Activated CD4-positive, CD25-positive, alpha-beta regulatory T cell treated with anti-CD3 and anti-CD28 coated beads, Interleukin-2, amount 50 U/mL, for 72 hours (primary cell): ENCODE measurements at regions not wholly inside any gene's neighbourhood (a gene's known extent, or its start where the extent isn't known, plus 50 kb on each side); places are given as distances from the start of the nearest gene placed in this dataset.
"Not testable (repeated sequence)": the region's sequence is repeated elsewhere in the genome, so short reads cannot be mapped to it uniquely, and the experiment has no call there.

ENCODE experiments used
- DNase-seq: peaks from one replicate; pipeline ENCODE4 v3.0.0; 2021

DNA sequence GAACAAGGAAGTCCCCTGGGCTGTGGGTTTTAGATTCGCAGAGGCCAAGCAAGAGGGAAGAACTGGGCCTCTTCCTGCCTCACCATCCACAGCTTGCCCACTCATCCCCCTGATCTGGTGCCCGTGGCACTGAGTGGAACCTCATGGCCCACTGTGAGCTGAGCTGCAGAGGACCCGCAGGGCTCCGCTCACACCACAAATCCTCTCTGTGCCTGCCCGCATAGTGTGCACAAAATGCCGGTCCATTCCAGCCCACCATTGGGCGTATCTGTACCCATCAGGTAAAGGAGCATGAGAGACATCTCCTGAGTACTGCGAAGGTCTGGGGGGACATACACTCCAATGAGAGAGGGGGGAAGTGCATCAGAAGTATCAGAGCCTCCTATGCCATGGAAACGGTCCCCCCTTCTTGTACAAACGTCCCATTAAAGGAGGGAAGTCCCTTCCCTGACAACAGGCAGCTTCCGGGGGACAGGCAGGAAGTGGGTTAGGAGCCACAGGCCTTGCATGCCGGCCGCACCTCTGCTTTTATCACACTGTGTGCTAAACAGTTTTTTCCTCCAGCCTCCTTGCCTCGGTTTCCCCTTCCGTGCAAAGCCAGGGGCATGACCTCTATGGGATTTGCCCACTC lies 309.4 kb upstream of the DIO3 start:
- DNase-seq: no peak

DNA sequence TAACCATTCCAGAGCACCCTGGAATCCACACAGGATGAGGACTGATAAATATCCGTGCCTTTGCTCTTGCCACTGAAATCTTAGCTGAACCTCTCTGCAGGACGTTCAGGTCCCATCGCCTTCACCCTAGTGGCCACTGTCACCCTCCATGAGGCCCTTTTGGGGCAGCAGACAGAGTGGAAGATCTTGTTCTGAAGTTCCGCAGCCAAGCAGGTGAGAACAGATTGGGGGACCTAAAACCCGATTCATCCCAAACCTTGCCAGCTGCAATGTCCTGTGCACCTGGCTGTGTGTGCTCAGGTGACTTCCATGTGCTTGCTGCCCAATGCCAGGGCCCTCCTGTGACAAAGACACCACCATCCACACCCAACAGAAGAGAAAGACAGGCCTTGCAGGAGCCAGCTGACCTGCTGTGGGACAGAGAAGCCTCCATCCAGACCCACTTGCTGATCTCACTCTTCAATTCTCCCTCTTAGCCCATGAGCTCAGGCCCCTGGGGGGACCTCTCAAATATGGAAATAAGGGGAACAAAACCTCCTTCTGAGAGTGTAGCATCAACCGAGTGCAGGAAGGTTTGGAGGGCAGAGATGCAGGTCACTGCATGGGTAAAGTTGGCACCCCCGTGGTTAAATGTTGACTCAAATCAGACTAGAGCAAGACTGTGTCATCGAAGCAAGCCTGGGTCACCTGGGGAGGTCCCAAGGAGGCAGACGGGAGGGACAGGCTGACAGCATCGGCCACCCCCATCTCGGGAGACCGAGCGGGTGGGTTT lies 308.7 kb upstream of the DIO3 start:
- DNase-seq: no peak

DNA sequence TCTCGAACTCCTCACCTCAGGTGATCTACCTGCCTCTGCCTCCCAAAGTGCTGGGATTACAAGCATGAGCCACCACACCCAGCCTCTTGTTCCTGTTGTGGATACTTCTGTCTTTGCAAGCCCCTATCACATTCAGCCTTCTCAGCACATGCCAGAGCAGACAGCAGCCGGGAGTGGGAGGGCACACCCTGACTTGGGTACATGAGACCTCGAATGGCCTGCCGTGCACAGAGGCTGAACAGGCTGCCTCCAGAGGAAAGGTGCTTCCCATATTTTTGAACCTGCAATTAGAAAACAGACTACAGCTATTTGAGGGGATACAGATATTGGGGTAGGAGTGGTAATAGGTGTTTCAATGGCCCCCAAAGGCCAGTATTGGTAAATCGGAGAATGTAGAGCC lies 307.3 kb upstream of the DIO3 start:
- no peak for DNase-seq

DNA sequence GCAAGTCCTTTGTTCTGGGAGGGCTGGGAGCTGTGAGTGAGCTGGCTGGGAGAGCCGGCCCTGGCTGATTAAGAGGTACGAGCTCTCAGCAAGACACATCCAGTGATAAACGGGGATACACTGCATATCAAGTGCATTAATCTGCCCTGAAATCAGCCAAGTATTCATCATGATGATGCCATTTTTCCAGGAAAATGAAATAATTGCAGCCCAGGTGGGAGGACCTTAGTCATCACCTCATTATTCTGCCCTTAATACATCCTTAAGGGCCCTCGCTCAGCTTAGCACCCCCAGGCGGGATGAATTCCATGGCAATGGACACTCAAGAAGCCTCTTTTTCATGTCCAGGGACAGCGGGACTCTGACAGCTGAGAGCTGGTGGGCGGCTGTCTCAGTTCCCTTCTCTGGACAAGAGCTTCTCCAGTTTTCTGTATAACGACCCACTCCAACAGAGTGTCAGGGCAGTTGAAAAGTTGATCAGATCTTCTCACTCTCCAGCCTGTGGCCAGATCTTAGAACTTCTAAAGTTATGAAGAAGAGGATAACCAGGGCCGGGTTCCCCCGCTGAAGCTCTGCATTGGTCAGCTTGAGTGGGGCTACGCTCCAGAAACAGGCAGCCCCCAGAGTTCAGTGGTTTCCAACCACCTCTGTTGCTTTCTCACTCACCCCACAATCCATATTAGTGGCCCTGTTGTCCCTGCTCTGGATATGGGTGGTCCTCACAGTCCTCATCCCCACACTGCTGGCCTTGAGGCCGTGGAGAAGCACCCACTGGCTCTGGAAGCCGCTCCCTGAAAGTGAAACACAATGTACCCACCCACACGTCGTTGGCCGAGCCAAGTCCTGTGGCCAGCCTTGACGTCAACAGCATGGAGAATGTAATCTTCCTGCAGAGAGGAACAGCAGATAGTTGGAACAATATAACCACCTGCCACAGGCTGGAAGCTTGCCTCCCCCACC lies 306.2 kb upstream of the DIO3 start:
- no peak for DNase-seq

DNA sequence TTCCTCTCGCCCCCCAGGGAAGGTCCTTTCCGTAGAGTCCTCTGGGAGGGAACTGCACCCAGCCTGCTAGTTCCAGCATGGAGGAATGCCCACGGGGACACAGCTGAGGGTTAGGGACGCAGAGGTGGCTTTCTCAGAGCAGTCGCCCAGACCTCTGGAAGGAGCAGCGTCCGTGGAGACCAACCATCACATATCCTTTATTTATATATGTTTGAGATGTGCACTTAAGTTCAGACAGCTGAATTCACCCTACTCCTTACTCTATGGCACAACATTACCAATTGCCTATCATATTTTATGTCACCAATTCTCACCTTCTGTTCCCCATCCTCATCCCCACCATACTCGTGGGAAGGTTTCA lies 305.6 kb upstream of the DIO3 start:
- DNase-seq: no peak

DNA sequence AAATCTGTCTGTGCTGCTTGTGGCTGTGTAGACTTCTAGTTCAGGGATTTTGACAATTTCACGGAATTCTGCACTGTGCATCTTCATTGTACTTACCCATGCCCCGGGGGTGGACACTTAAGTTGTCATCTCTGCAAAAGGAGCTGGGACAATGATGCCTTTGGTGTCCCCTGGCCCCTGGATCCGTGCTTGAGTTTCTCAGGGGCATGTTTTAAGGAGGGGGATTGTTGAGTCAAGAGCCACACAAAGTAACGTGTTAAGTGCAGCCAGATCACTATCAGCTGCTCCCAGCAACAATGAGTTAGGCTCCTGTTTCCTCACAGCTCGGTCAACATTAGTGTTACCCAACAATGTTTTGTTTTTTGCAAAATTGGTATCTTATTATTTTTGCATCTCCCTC lies 305.0 kb upstream of the DIO3 start:
- DNase-seq: no peak

DNA sequence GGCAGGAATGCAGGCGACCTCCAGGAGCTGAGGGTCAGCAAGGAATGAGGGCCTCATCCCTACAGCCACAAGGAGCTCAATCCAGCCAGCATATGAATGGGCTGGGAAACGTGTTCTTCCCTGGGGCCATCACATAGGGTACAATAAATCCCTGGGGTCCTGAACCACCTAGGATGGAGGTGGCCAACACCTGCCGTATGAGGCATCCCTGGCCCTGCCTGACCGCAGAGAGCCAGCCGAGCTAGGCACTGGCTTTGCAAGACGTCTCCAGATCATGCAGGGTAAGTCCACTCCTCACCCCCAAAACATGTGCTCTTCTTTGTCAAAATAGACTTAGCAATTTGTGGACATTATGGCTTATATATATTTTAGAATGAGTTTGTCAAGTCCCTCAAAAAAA lies 303.7 kb upstream of the DIO3 start:
- no peak for DNase-seq

DNA sequence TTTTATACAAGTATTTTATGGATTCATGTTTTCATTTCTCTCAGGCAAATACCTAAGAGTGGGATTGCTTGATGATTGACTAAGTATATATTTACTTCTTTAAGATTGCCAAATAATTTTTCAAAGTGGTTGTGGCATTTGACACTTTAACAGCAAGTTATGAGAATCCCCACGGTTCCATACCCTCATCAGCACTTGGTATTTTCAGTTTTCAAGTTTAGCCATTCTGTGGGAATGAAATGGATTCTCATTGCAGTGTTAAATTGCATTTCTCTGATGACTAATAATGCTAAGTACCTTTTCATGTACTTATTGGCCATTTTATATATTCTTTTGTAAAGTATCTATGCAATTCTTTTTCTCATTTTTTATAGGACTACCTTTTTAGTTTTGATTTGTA lies 301.5 kb upstream of the DIO3 start:
- DNase-seq: no peak

DNA sequence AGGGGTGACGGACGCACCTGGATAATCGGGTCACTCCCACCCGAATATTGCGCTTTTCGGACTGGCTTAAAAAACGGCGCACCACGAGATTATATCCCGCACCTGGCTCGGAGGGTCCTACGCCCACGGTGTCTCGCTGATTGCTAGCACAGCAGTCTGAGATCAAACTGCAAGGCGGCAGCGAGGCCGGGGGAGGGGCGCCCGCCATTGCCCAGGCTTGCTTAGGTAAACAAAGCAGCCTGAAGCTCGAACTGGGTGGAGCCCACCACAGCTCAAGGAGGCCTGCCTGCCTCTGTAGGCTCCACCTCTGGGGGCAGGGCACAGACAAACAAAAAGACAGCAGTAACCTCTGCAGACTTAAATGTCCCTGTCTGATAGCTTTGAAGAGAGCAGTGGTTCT lies 294.9 kb upstream of the DIO3 start:
- DNase-seq: not testable (repeated sequence)

DNA sequence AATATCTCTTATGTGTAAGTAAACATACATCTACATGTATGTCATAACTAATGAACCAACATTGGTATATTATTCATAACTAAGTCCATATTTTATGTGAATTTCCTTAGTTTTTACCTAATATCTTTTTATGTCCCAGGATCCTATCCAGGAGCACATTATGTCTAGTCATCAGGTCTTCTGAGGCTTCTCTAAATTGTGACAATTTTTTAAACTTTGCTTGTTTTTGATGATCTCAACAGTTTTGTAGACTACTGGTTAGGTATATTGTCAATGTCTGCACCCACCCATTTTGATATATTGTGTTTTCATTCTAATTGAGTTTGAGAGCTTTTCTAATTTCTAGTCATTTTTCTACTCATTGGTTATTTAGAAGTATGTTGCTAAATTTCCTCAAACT lies 288.2 kb upstream of the DIO3 start:
- no peak for DNase-seq

DNA sequence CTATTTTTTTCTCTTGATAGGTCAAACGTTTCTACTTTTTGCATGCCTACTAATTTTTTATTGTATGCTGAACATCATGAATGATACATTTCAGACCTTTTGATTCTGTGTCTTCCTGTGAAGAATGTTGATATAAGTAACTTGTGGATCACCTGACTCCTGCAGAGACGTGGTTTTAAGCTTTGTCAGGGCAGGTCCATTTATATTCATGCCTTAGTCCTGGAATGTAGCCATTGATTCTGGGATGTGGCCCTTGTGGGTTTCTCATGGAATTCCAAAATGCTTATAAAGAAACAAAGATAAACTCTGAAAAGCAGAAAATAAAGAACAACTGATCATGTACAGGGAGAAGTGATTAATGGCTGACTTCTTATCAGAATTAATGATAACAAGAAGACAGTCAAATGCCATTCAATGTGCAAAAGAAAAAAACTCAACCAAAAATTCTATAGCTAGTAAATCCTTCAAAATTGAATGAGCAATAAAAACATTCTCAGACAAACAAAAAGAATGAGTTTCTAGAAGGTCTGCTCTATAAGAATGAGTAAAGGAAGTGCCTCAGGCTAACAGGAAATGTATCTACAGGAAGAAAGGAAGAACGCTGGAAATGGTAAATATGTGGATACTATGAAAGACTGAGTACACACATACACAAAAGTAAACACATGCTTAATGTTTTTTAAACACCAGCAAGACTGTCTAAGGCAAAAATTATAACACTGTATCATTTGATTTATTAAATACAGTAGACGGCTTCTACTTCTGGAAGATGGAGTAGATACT lies 284.8 kb upstream of the DIO3 start:
- DNase-seq: no peak

DNA sequence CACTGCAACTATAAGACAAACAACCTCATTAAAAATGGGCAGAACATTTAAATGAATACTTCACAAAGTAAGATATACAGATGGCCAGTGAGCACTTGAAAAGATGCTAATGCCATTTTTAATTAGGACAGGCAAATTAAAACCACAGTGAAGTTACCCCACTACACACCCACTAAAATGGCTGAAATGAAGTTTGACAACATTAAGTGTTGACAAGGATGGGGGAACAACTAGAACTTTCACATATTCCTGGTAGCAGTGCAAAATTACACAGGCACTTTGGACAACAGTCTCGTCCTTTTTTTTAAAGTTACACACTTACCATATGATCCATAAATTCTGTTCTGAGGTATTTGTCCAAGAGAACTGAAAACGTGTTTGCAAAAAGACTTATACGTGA lies 278.9 kb upstream of the DIO3 start:
- no peak for DNase-seq

DNA sequence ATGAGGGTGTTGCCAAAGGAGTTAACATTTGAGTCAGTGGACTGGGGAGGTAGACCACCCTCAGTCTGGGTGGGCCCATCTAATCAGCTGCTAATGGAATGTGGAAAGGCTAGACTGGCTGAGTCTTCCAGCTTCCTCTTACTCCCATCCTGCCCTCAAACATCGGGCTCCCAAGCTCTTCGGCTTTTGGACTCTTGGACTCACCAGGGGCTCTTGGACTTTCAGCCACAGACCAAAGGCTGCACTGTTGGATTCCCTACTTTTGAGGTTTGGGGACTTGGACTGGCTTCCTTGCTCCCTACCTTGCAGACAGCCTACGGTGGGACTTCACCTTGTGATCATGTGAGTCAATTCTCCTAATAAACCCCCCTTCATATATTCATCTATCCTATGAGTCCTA lies 276.6 kb upstream of the DIO3 start:
- no peak for DNase-seq

DNA sequence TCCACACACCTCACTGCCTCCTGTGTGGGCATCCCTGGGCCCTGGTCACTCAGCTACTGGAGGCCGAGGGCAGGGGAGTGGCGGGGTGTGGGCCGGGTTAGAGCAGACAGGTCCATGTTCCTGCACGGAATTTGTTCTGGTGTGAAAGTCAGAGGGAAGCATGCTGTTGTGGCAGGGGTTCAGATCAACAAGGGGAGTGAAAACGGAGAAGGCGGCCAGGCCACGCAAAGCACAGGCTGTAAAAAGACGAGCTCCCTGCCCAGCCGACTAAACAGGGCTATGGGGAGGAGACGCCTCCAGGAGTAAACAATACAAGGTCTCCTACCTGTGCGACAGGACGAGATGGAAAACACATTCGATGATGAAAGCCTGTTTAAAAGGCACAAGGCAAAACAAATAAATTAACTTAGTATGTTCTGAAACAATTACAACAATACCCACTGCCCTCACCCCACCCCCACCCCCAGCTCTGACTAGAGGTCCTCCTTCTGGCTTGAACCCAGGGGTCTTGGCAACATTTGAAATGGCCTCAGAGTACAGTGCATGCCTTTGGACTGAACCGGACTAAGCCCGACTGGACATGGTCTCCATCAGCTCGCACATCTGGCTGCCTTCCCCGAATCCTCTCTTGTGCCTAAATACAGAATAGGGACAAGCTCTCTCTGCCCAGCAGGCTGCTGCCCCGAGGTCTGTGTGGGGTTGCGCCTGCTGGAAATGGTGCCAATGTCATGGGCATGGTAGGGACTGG lies 274.9 kb upstream of the DIO3 start:
- no peak for DNase-seq

DNA sequence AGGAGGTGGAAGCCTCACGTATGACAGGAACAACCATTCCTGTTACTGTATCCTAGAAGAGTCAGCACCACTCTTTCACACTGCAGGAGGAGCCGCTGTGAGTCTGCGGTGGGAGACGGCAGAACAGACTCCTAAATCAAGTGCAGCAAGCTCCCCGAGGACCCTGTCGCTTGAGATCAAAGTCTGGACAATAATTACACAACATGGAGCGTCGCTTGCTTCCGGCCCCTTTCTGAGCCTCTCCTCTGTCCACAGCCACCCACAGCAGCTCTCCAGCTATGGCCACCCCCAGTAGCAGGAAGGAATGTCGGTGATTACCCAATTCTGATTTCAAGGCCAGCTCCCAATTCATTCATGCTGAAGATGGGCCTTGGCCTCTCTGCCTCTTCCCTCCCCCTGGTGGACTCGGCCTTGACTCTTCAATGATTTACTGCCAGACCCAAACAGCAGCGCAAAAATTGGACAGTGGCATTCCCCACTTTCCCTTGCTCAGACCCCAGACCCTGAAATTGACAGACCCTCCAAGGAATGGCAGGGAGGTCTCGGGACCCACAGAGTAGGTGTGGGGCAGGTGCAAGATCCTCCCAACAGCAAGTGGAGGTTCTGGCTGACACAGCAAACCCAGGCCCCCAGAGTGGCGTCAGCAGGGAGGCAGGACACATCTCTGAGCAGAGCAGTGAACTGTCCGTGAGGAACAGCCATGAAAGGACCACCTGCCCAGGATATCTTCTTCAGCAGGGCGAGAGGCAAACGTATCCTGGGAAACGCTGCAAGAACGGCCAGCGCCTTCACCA lies 272.7 kb upstream of the DIO3 start:
- no peak for DNase-seq

DNA sequence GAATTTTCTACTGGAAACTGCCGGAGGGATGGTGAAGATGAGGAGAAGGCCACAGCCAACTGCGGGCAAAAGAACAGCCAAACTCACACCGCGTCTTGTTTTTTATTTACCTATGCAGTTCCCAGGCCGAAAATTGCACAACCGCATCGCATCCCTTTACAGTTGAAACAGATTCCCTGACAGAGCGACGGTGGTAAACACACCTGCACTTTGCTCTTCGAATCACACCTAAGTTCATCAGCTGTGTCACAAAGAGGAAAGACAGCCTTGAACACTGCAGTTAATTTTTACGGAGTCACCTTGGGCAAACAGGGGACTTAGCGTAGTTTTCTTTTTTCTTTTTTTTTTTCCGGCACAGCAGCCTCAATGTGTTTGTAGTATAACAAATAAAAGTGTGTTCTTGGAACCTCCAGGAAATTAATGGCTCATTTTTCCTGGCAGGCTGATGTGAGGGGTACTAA lies 272.0 kb upstream of the DIO3 start:
- no peak for DNase-seq

DNA sequence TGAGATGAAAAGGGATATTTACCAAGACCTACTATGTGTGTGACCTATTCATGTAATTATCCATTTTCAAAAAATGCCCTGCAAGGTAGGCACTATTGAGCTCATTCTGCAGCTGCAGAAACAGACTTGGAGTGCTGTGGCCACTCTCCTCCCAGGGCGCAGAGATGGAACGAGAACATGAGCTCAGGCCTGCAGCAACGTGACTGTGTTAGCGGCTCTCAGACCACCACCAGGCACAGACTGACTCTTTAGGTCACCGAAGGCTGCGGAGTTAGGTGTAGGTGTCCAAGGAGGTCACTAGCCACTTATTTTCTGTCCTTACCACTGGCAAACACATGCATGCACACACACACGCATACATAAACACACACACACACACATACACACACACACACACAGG lies 271.4 kb upstream of the DIO3 start:
- DNase-seq: no peak

DNA sequence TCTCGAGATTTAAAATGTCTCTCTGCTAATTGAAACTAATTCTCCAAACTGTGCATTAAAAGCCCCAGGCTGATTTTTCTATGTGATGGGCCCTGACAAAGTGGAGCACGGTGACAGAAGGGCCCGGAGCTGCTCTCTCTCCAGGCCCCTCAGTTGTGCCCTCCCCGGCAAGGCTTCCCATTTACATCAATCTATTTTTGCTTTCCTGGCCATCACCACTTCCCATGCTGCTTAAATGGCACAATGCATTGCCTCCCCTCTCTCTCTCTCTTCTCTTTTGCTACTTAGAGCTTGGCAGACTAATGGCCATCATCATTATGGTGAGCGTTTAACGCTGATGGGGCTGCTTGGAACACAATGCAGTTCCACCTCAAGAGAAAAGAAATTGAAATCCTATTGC lies 270.7 kb upstream of the DIO3 start:
- no peak for DNase-seq

DNA sequence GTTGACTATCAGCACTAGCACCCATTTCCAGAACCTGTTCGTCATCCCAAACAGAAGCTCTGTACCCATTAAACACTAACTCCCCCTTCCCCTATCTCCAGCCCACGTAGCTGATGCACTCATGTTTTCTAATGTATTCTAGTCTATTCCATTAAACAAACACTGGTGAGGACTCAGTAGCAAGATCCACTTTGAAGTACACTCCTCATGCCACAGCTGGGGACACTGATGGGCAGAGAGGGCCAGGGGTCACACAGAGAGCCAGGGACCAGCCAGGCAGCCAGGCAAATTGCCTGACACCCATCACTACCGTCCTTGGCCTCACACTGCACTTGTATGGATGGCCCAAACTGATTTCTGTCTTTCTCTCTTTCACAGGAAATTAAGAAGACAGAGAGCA lies 269.9 kb upstream of the DIO3 start:
- DNase-seq: no peak

DNA sequence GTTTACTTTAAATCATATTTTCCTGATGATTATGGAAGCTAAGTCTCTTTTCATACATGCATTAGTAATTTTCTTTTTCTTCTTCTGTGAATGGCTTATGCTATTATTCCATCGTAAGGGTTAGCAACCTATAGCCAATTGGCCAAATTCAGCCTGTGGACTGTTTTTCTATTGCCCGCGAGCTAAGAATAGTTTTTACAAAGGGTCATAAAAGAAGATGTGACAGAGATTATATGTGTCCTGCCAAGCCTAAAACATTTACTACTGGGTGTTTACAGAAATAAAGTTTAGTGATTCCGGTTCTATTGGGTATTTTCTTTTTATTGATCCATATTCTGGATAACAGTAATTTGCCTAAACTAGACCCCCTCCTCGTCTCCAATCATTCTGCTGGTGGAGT lies 268.8 kb upstream of the DIO3 start:
- DNase-seq: no peak

DNA sequence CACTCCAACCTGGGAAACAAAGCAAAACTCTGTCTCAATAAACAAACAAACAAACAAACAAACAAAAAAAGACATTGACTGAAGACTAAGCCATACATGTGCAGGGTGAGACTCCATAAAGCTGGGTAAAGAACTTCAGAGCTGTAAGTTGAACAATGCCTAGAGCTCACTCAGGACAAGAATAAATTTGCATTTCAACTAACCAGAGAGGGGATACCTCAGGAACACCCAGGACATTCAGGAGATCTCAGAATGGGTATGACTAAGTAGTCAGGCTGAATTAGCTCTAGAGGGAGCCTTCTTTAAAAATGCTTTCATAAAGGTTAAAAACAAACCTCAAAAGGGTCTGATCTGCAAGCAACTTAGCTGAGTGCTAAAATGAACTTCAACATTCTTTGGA lies 267.7 kb upstream of the DIO3 start:
- DNase-seq: no peak
